CD4-positive, CD25-positive, alpha-beta regulatory T cell (primary cell): ENCODE measurements at regions not wholly inside any gene's neighbourhood (a gene's known extent, or its start where the extent isn't known, plus 50 kb on each side); places are given as distances from the start of the nearest gene placed in this dataset.

Experiments
- ATAC-seq, 2 donors: fragments of 150-1000 bp; cut with Tn5 transposase; one replicate each; pipeline ENCODE4 v1.10.0; 2021; ENCODE audit warnings: low read depth in 2 of 2, moderate number of reproducible peaks in 2 of 2, moderate library complexity in 1 of 2
- DNase-seq, 3 donors: peaks; one replicate each; pipeline versions ENCODE4 v3.0.0 to v3.0.0-alpha.2; 2012 to 2022; ENCODE audit warnings: mixed read lengths in 1 of 3
- H3K27ac ChIP-seq: one replicate; pipeline ENCODE4 v1.7.0; 2013; ENCODE audit warnings: mild to moderate bottlenecking, low read length; ENCODE audit not compliant: insufficient read depth, poor library complexity, severe bottlenecking
- H3K27me3 ChIP-seq: one replicate; pipeline ENCODE4 v1.7.0; 2013; ENCODE audit warnings: low read length; ENCODE audit not compliant: control insufficient read depth, insufficient read depth
- H3K36me3 ChIP-seq: one replicate; pipeline ENCODE4 v1.7.0; 2013; ENCODE audit warnings: mild to moderate bottlenecking, low read length, moderate library complexity; ENCODE audit not compliant: control insufficient read depth, insufficient read depth
- H3K4me1 ChIP-seq: 2 replicates; pipeline ENCODE4 v1.7.0; 2013; ENCODE audit warnings: mild to moderate bottlenecking, low read length; ENCODE audit not compliant: insufficient read depth, control insufficient read depth, poor library complexity, severe bottlenecking
- H3K4me3 ChIP-seq: one replicate; pipeline ENCODE4 v1.7.0; 2013; ENCODE audit warnings: low read depth, mild to moderate bottlenecking, low read length, moderate library complexity
- H3K9me3 ChIP-seq, 2 experiments: 1 replicate in 1 of 2; 2 replicates in 1 of 2; pipeline ENCODE4 v1.7.0; 2013; ENCODE audit warnings: low read length in 2 of 2, mild to moderate bottlenecking in 1 of 2, moderate library complexity in 1 of 2; ENCODE audit not compliant: control insufficient read depth in 2 of 2
- H3K27ac Mint-ChIP-seq, 3 donors: one replicate each; pipeline ENCODE4 v1.8.0; 2020 to 2022; ENCODE audit warnings: mild to moderate bottlenecking in 3 of 3, mixed read lengths in 3 of 3, moderate library complexity in 2 of 3
- H3K27me3 Mint-ChIP-seq: one replicate; pipeline ENCODE4 v1.8.0; 2022; ENCODE audit warnings: mild to moderate bottlenecking, mixed read lengths
- H3K36me3 Mint-ChIP-seq: one replicate; pipeline ENCODE4 v1.8.0; 2020; ENCODE audit warnings: mixed read lengths
- H3K4me1 Mint-ChIP-seq, 4 donors: one replicate each; pipeline ENCODE4 v1.8.0; 2020 to 2022; ENCODE audit warnings: mixed read lengths in 4 of 4, mild to moderate bottlenecking in 1 of 4
- H3K4me3 Mint-ChIP-seq, 4 donors: one replicate each; pipeline ENCODE4 v1.8.0; 2020 to 2022; ENCODE audit warnings: mild to moderate bottlenecking in 4 of 4, mixed read lengths in 4 of 4, moderate library complexity in 3 of 4
- H3K9me3 Mint-ChIP-seq, 7 donors: one replicate each; pipeline ENCODE4 v1.8.0; 2020 to 2022; ENCODE audit warnings: mixed read lengths in 7 of 7, mild to moderate bottlenecking in 3 of 7, moderate library complexity in 2 of 7

DNA sequence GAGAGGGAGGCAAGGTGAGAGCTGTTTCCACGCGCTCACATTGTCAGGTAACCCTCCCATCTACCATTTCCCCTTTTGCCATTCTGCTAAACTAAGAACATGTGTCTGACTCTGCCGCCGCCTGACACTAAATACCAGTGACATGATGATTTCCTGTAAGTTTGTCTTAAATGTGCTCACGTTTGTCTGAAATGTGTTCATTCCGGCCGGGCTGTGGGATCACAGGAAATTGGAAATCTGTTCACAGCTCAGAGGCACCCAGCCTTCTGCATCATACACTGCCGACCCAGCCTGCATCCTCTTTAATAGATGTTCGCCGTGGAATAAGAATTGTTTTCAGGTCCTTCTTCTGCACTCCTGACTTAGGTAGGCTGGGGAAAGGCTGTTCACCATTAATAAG is 336.2 kb upstream of the PPARGC1A start:
- H3K36me3 Mint-ChIP-seq: no peaks in the 10 kb centered on the region
- no peak overlapping the region for H3K4me3 Mint-ChIP-seq
- ATAC-seq (no peak), DNase-seq (no peak)
- no peaks in the 10 kb centered on the region for H3K4me1 ChIP-seq
- peaks cover 0 to 12% (median 4%) of the 10 kb centered on the region in 7 donors for H3K9me3 Mint-ChIP-seq
- H3K27ac Mint-ChIP-seq: no peak overlapping the region
- H3K4me1 Mint-ChIP-seq: no peaks in the 10 kb centered on the region
- no peaks in the 10 kb centered on the region for H3K9me3 ChIP-seq
- H3K4me3 ChIP-seq: no peak overlapping the region
- no peak overlapping the region for H3K27ac ChIP-seq
- H3K36me3 ChIP-seq: no peaks in the 10 kb centered on the region
- H3K27me3 ChIP-seq: no peaks in the 10 kb centered on the region
- no peaks in the 10 kb centered on the region for H3K27me3 Mint-ChIP-seq

DNA sequence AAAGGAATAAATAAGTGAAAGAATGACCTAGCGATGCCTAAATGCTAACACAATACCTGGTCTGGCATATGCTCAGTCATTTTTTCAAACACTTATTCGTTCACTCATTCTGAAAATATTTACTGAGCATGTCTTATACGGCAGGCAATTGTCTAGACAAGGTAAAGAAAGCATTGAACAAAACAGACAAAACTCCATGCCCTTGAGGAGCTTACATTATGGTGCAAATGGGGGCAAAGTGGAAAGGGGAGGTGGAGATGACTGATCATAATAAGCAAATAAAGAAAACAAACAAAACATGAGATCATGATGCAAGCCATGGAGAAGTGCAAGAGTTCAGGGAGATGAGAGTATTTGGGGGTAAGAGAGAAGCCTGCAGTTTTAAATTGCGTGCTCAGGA is 334.6 kb upstream of the PPARGC1A start:
- Mint-ChIP-seq H3K27ac (no peak overlapping the region), H3K4me1 (no peaks in the 10 kb centered on the region), H3K9me3 (peaks cover 0 to 12% (median 2%) of the 10 kb centered on the region in 7 donors), H3K36me3 (no peaks in the 10 kb centered on the region), H3K27me3 (no peaks in the 10 kb centered on the region), H3K4me3 (no peak overlapping the region)
- Histone ChIP-seq H3K27ac (no peak overlapping the region), H3K27me3 (no peaks in the 10 kb centered on the region), H3K9me3 (no peaks in the 10 kb centered on the region), H3K36me3 (no peaks in the 10 kb centered on the region), H3K4me1 (no peaks in the 10 kb centered on the region), H3K4me3 (no peak overlapping the region)
- DNase-seq (no peak), ATAC-seq (no peak)

DNA sequence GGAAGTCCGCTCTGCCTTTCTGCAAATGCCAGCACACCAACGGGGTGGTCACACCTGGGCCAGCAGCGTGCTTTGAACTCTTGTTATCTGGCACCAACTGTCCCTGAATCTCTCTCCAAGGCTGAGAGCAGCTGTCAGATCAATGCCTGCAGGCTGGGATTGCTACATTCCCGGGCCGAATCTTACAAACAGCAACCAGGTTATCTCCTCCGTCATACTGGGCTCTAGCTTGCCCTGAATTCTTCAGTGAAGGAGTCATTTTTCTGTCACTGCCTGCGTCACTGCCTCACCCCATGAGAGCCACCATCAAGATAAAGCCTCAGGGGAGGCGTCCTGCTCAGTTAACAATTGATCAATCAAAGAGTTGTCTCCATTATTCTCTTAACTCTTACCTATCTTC is 329.4 kb upstream of the PPARGC1A start:
- H3K4me1 ChIP-seq: no peaks in the 10 kb centered on the region
- H3K4me3 Mint-ChIP-seq: no peak overlapping the region
- no peak overlapping the region for H3K27ac Mint-ChIP-seq
- DNase-seq (no peak), ATAC-seq (no peak)
- no peaks in the 10 kb centered on the region for H3K27me3 ChIP-seq
- no peaks in the 10 kb centered on the region for H3K36me3 Mint-ChIP-seq
- no peaks in the 10 kb centered on the region for H3K27me3 Mint-ChIP-seq
- no peaks in the 10 kb centered on the region for H3K36me3 ChIP-seq
- peaks cover 0 to 3% (median 0%) of the 10 kb centered on the region in 7 donors for H3K9me3 Mint-ChIP-seq
- no peak overlapping the region for H3K27ac ChIP-seq
- no peaks in the 10 kb centered on the region for H3K4me1 Mint-ChIP-seq
- H3K9me3 ChIP-seq: no peaks in the 10 kb centered on the region
- no peak overlapping the region for H3K4me3 ChIP-seq

DNA sequence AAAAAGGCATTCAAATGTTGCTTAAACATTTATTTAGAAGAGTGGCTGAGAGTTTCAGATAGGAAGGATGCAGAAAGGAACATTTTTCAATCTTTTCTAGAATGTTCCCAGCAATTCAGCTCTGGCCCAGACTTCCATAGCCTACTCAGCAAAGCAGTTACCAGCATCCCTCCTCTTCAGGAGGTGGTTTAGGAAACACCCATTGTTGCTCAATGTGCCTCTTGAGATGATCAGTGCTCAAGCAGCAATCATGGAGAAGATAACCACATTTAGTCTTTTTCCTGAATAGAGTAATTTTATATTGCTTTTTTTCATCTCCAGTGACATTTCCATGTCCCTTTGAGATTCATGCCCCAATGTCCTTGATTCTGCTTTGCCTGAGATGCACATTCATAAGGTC is 328.7 kb upstream of the PPARGC1A start:
- peaks cover 0 to 2% (median 0%) of the 10 kb centered on the region in 7 donors for H3K9me3 Mint-ChIP-seq
- H3K27me3 Mint-ChIP-seq: no peaks in the 10 kb centered on the region
- H3K27me3 ChIP-seq: no peaks in the 10 kb centered on the region
- no peak overlapping the region for H3K27ac Mint-ChIP-seq
- no peaks in the 10 kb centered on the region for H3K9me3 ChIP-seq
- no peaks in the 10 kb centered on the region for H3K4me1 ChIP-seq
- no peak for DNase-seq
- H3K4me3 Mint-ChIP-seq: no peak overlapping the region
- no peak for ATAC-seq
- no peak overlapping the region for H3K4me3 ChIP-seq
- H3K36me3 ChIP-seq: no peaks in the 10 kb centered on the region
- no peaks in the 10 kb centered on the region for H3K36me3 Mint-ChIP-seq
- no peak overlapping the region for H3K27ac ChIP-seq
- no peaks in the 10 kb centered on the region for H3K4me1 Mint-ChIP-seq

DNA sequence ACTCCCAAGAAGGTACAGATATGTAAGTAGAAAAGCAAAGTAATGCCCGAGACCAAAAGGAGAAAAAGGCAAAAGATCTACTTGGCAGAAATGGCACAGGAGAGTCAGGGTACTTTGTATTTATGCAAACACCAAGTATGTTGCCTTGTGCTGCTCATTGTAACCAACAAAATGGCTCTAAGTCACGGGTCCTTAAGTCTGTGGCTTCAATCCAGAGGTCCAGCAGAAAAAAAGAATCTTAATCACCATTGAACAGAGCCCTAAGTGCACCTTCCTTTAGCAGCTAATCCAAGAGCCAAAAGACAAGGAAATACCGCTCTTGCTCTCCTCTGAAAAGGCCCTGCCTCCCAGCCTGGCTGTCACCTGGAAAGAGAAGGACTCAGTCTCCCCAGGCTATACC is 324.9 kb upstream of the PPARGC1A start:
- Mint-ChIP-seq H3K27me3 (no peaks in the 10 kb centered on the region), H3K4me3 (no peak overlapping the region), H3K36me3 (no peaks in the 10 kb centered on the region), H3K4me1 (no peaks in the 10 kb centered on the region), H3K27ac (no peak overlapping the region), H3K9me3 (peaks cover 0 to 4% (median 0%) of the 10 kb centered on the region in 7 donors)
- Histone ChIP-seq H3K4me1 (no peaks in the 10 kb centered on the region), H3K9me3 (no peaks in the 10 kb centered on the region), H3K36me3 (no peaks in the 10 kb centered on the region), H3K27me3 (no peaks in the 10 kb centered on the region), H3K27ac (no peak overlapping the region), H3K4me3 (no peak overlapping the region)
- ATAC-seq (no peak), DNase-seq (no peak)

GRCh38 chr4:24213961-24214360 is 324.1 kb upstream of the PPARGC1A start:
- Mint-ChIP-seq H3K27ac (no peak overlapping the region), H3K4me3 (no peak overlapping the region)
- H3K27ac ChIP-seq: no peak overlapping the region

DNA sequence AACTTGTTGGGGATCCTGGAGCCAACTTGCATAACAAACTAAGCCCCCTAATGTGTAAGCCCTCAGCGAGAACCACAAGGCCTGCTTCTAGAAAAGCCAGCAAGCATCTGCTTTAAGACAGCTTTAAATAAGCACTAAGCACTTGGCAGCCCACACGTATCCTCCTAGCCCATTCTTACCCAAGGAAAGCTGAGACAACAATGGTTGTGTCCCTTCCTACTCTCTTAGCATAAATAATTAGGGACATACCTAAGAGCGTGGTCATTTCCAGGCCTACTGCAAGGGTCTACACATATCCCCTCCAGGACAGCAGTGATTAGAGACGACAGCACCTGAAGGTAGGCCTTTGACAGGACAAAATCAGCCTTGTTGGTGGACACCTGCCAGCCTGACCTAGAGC is 322.8 kb upstream of the PPARGC1A start:
- Histone ChIP-seq H3K27me3 (no peaks in the 10 kb centered on the region), H3K27ac (no peak overlapping the region), H3K9me3 (no peaks in the 10 kb centered on the region), H3K36me3 (no peaks in the 10 kb centered on the region), H3K4me1 (no peaks in the 10 kb centered on the region), H3K4me3 (no peak overlapping the region)
- no peak for ATAC-seq
- Mint-ChIP-seq H3K27me3 (no peaks in the 10 kb centered on the region), H3K27ac (no peak overlapping the region), H3K4me3 (no peak overlapping the region), H3K4me1 (no peaks in the 10 kb centered on the region), H3K36me3 (no peaks in the 10 kb centered on the region), H3K9me3 (peaks cover 0 to 4% (median 0%) of the 10 kb centered on the region in 7 donors)
- no peak for DNase-seq

More at GRCh38 chr4:24213961-24214360, 324.1 kb upstream of the PPARGC1A start:
- no peaks in the 10 kb centered on the region for H3K4me1 ChIP-seq
- H3K9me3 Mint-ChIP-seq: peaks cover 0 to 4% (median 0%) of the 10 kb centered on the region in 7 donors
- no peaks in the 10 kb centered on the region for H3K4me1 Mint-ChIP-seq
- H3K36me3 ChIP-seq: no peaks in the 10 kb centered on the region
- H3K9me3 ChIP-seq: no peaks in the 10 kb centered on the region
- ATAC-seq (no peak), DNase-seq (no peak)
- no peaks in the 10 kb centered on the region for H3K27me3 ChIP-seq
- H3K4me3 ChIP-seq: no peak overlapping the region
- no peaks in the 10 kb centered on the region for H3K36me3 Mint-ChIP-seq
- no peaks in the 10 kb centered on the region for H3K27me3 Mint-ChIP-seq

DNA sequence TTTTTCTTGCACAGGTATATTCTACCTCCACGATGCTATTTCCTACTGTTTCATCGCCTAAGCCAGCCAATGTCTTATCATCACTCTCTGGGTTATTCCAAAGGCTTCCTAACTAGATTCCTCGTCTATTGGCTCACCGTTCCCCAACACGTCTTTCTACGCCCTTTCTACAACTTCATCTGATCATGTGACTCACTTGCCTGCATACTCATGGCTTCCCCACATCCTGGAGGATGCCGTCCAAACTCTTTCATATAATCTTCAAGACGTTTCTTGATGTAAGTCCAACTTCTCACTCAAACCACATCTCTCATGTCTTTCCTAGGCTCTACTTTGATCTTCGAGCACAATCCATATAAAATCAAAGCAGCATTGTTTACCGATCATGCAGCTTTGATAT is 322.0 kb upstream of the PPARGC1A start:
- Mint-ChIP-seq H3K27ac (no peak overlapping the region), H3K4me3 (no peak overlapping the region), H3K9me3 (peaks cover 0 to 4% (median 0%) of the 10 kb centered on the region in 7 donors), H3K36me3 (no peaks in the 10 kb centered on the region), H3K4me1 (no peaks in the 10 kb centered on the region), H3K27me3 (no peaks in the 10 kb centered on the region)
- DNase-seq (no peak), ATAC-seq (no peak)
- H3K27ac ChIP-seq: no peak overlapping the region
- H3K36me3 ChIP-seq: no peaks in the 10 kb centered on the region
- no peaks in the 10 kb centered on the region for H3K9me3 ChIP-seq
- H3K27me3 ChIP-seq: no peaks in the 10 kb centered on the region
- no peaks in the 10 kb centered on the region for H3K4me1 ChIP-seq
- H3K4me3 ChIP-seq: no peak overlapping the region
